PC-9 (cell line): ENCODE measurements at regions not wholly inside any gene's neighbourhood (a gene's known extent, or its start where the extent isn't known, plus 50 kb on each side); places are given as distances from the start of the nearest gene placed in this dataset.
"Not testable (repeated sequence)": the region's sequence is repeated elsewhere in the genome, so short reads cannot be mapped to it uniquely, and the experiment has no call there.

ENCODE experiments used
- BruUV-seq: library from RNA; stranded (reverse); fragments of 400-500 nt; replicated peaks from 2 replicates; lab custom pipeline; 2021; lab: Mats Ljungman, UMichigan
- CTCF ChIA-PET: fragments of 300-600 bp; sonication (Branson Sonifier 250); formaldehyde crosslinking; loops from one replicate; lab custom pipeline; 2022; ENCODE audit warnings: antibody characterized with exemption; lab: Charles Lee
- POLR2A ChIA-PET: fragments of 300-600 bp; sonication (Branson Sonifier 250); formaldehyde crosslinking; loops from one replicate; lab custom pipeline; 2022; ENCODE audit warnings: antibody characterized with exemption; ENCODE audit not compliant: unreplicated experiment; lab: Charles Lee
- DNase-seq, 2 experiments: peaks; one replicate each; pipeline versions ENCODE4 v3.0.0 to v3.0.0-alpha.2; 2015 to 2022; ENCODE audit warnings: mixed read lengths in 1 of 2
- H2AFZ ChIP-seq: fragments of 200-600 bp; sonication (generic); 2 replicates; pipeline ENCODE4 v1.8.1; 2017; ENCODE audit warnings: antibody characterized with exemption
- H3F3A ChIP-seq: fragments of 200-600 bp; sonication (generic); 2 replicates; pipeline ENCODE4 v1.8.1; 2017; ENCODE audit warnings: antibody characterized with exemption, mild to moderate bottlenecking, low read depth; ENCODE audit not compliant: insufficient read depth
- H3K27ac ChIP-seq: fragments of 200-600 bp; sonication (generic); 2 replicates; pipeline ENCODE4 v1.6.1; 2016; ENCODE audit warnings: mixed run types
- H3K27me3 ChIP-seq: fragments of 200-600 bp; sonication (generic); 2 replicates; pipeline ENCODE4 v1.6.1; 2016; ENCODE audit warnings: low read depth, mixed run types; ENCODE audit not compliant: insufficient read depth
- H3K36me3 ChIP-seq: fragments of 200-600 bp; sonication (generic); 2 replicates; pipeline ENCODE4 v1.6.1; 2016; ENCODE audit warnings: low read depth, mixed run types
- H3K4me1 ChIP-seq: fragments of 200-600 bp; sonication (generic); replicated peaks from 2 replicates; pipeline ENCODE4 v1.6.1; 2016; ENCODE audit warnings: mixed run types; ENCODE audit not compliant: insufficient read depth
- H3K4me2 ChIP-seq: fragments of 200-600 bp; sonication (generic); 2 replicates; pipeline ENCODE4 v1.6.1; 2017; ENCODE audit warnings: mixed run types
- H3K4me3 ChIP-seq: fragments of 200-600 bp; sonication (generic); 2 replicates; pipeline ENCODE4 v1.6.1; 2016; ENCODE audit warnings: mixed run types
- H3K79me2 ChIP-seq: fragments of 200-600 bp; sonication (generic); 2 replicates; pipeline ENCODE4 v1.6.1; 2017; ENCODE audit warnings: low read depth, mixed run types
- H3K9me2 ChIP-seq: fragments of 200-600 bp; sonication (generic); 2 replicates; pipeline ENCODE4 v1.8.1; 2017; ENCODE audit warnings: mild to moderate bottlenecking; ENCODE audit not compliant: insufficient read depth
- H3K9me3 ChIP-seq: fragments of 200-600 bp; sonication (generic); 2 replicates; pipeline ENCODE4 v1.8.1; 2016; ENCODE audit warnings: low read depth; ENCODE audit not compliant: insufficient read depth
- H4K20me1 ChIP-seq: fragments of 200-600 bp; sonication (generic); 2 replicates; pipeline ENCODE4 v1.8.1; 2017; ENCODE audit not compliant: insufficient read depth
- EZH2 ChIP-seq: fragments of 200-600 bp; sonication (generic); IDR thresholded peaks from 2 replicates; pipeline ENCODE4 v1.8.0; 2017; ENCODE audit warnings: antibody characterized with exemption, low read depth
- intact Hi-C: fragments of 100-400 bp; cut with micrococcal nuclease; formaldehyde crosslinking; loops from one replicate; pipeline ENCODE4 v1.10.0; 2022; ENCODE audit not compliant: unreplicated experiment
- TF ChIP-seq, protein P1 (sequence below): fragments of 200-600 bp; sonication (generic); conservative IDR thresholded peaks from 2 replicates; pipeline ENCODE4 v1.6.1; 2017; ENCODE audit warnings: mixed run types, antibody characterized with exemption, mild to moderate bottlenecking, moderate library complexity

- Histone ChIP-seq H3F3A (no peaks in the 10 kb centered on the region), H2AFZ (no peak overlapping the region), H3K4me1 (no peaks in the 10 kb centered on the region), H3K79me2 (no peaks in the 10 kb centered on the region), H3K4me2 (no peak overlapping the region), H4K20me1 (no peaks in the 10 kb centered on the region), H3K9me3 (no peaks in the 10 kb centered on the region), H3K9me2 (no peaks in the 10 kb centered on the region), H3K36me3 (no peaks in the 10 kb centered on the region), H3K27me3 (no peaks in the 10 kb centered on the region), H3K27ac (no peak overlapping the region), H3K4me3 (no peak overlapping the region)
- ChIA-PET CTCF (no interaction called here), POLR2A (no interaction called here)
- DNase-seq, result no peak
- BruUV-seq, result no TSS peak
- TF ChIP-seq EZH2, result no peak
- TF ChIP-seq, protein P1, sequence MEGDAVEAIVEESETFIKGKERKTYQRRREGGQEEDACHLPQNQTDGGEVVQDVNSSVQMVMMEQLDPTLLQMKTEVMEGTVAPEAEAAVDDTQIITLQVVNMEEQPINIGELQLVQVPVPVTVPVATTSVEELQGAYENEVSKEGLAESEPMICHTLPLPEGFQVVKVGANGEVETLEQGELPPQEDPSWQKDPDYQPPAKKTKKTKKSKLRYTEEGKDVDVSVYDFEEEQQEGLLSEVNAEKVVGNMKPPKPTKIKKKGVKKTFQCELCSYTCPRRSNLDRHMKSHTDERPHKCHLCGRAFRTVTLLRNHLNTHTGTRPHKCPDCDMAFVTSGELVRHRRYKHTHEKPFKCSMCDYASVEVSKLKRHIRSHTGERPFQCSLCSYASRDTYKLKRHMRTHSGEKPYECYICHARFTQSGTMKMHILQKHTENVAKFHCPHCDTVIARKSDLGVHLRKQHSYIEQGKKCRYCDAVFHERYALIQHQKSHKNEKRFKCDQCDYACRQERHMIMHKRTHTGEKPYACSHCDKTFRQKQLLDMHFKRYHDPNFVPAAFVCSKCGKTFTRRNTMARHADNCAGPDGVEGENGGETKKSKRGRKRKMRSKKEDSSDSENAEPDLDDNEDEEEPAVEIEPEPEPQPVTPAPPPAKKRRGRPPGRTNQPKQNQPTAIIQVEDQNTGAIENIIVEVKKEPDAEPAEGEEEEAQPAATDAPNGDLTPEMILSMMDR, result no peak
- intact Hi-C loops, result no loop called here
Measured at GRCh38 chr18:40133253-40133652, 1821.8 kb upstream of the PIK3C3 start.

DNA sequence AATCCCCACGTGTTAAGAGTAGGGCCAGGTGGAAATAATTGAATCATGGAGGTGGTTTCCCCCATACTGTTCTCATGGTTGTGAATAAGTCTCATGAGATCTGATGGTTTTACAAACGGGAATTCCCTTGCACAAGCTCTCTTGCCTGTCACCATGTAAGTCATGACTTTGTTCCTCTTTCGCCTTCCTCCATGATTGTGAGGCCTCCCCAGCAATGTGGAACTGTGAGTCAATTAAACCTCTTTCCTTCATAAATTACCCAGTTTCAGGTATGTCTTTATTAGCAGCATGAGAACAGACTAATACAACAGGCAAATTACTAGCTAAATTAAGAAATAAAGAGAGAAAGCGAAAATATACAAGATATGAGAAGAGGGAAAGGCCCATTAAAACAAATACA lies 1822.6 kb upstream of the PIK3C3 start:
- H3F3A ChIP-seq, H3K79me2 ChIP-seq, H3K9me2 ChIP-seq, DNase-seq, CTCF ChIA-PET, H3K27me3 ChIP-seq, H3K9me3 ChIP-seq, H2AFZ ChIP-seq, H3K4me2 ChIP-seq, H3K27ac ChIP-seq, H4K20me1 ChIP-seq, BruUV-seq, POLR2A ChIA-PET, intact Hi-C loops, H3K36me3 ChIP-seq, H3K4me1 ChIP-seq, H3K4me3 ChIP-seq: not testable (repeated sequence)

GRCh38 chr18:40124107-40124506 lies 1830.9 kb upstream of the PIK3C3 start:
- Histone ChIP-seq H3K27me3 (no peaks in the 10 kb centered on the region), H3K79me2 (no peaks in the 10 kb centered on the region), H3K9me3 (no peaks in the 10 kb centered on the region), H3K36me3 (no peaks in the 10 kb centered on the region), H3K4me1 (no peaks in the 10 kb centered on the region), H4K20me1 (no peaks in the 10 kb centered on the region), H3F3A (no peaks in the 10 kb centered on the region), H2AFZ (no peak overlapping the region), H3K4me2 (no peak overlapping the region), H3K27ac (no peak overlapping the region), H3K4me3 (no peak overlapping the region), H3K9me2 (no peaks in the 10 kb centered on the region)
- ChIA-PET CTCF (no interaction called here), POLR2A (no interaction called here)
- TF ChIP-seq, protein P1, result no peak
- no peak for TF ChIP-seq EZH2
- no TSS peak for BruUV-seq
- DNase-seq, result no peak
- intact Hi-C loops, result no loop called here

GRCh38 chr18:40120796-40121391 lies 1834.1 kb upstream of the PIK3C3 start:
- no peak overlapping the region for H3K27ac ChIP-seq
- TF ChIP-seq, protein P1, result no peak
- TF ChIP-seq EZH2, result no peak
- no peaks in the 10 kb centered on the region for H3K79me2 ChIP-seq
- no peaks in the 10 kb centered on the region for H3F3A ChIP-seq
- H3K27me3 ChIP-seq, result no peaks in the 10 kb centered on the region
- H2AFZ ChIP-seq, result no peak overlapping the region
- no peaks in the 10 kb centered on the region for H4K20me1 ChIP-seq
- ChIA-PET POLR2A (no interaction called here), CTCF (no interaction called here)
- intact Hi-C loops, result no loop called here
- no peaks in the 10 kb centered on the region for H3K9me2 ChIP-seq
- H3K36me3 ChIP-seq, result no peaks in the 10 kb centered on the region
- no peaks in the 10 kb centered on the region for H3K4me1 ChIP-seq
- H3K4me3 ChIP-seq, result no peak overlapping the region
- DNase-seq, result no peak
- no peak overlapping the region for H3K4me2 ChIP-seq
- BruUV-seq, result no TSS peak
- H3K9me3 ChIP-seq, result no peaks in the 10 kb centered on the region
